ENCODE measurements at regions not wholly inside any gene's neighbourhood (a gene's known extent, or its start where the extent isn't known, plus 50 kb on each side); places are given as distances from the start of the nearest gene placed in this dataset.

DNA sequence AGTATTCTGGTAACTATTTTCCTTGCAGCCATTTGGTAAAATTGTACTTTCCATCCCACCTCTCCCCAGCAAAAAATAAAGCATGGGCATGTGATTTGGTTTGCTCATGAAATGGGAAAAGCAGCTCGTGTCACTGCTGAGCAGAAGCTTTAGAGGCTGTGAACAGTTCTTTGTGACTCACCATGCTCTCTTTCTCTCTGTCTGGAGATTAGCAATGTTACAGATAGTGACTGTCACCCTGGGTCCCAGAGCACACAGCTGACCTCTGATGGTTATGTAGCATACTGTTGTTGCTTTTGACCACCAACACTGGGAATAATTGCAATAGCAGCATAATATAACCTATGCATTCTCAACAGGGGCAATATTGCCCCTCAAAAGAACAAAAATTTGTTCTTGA lies 70.6 kb downstream of the RGS2 start:
- no peak for TF ChIP-seq POLR2A (IDR thresholded peaks at IDR 0.05)
- TF ChIP-seq, protein P1, sequence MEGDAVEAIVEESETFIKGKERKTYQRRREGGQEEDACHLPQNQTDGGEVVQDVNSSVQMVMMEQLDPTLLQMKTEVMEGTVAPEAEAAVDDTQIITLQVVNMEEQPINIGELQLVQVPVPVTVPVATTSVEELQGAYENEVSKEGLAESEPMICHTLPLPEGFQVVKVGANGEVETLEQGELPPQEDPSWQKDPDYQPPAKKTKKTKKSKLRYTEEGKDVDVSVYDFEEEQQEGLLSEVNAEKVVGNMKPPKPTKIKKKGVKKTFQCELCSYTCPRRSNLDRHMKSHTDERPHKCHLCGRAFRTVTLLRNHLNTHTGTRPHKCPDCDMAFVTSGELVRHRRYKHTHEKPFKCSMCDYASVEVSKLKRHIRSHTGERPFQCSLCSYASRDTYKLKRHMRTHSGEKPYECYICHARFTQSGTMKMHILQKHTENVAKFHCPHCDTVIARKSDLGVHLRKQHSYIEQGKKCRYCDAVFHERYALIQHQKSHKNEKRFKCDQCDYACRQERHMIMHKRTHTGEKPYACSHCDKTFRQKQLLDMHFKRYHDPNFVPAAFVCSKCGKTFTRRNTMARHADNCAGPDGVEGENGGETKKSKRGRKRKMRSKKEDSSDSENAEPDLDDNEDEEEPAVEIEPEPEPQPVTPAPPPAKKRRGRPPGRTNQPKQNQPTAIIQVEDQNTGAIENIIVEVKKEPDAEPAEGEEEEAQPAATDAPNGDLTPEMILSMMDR (IDR thresholded peaks at IDR 0.05): no peak
